HuH-7.5 (cell line): ENCODE measurements at regions not wholly inside any gene's neighbourhood (a gene's known extent, or its start where the extent isn't known, plus 50 kb on each side); places are given as distances from the start of the nearest gene placed in this dataset.
"Not testable (repeated sequence)": the region's sequence is repeated elsewhere in the genome, so short reads cannot be mapped to it uniquely, and the experiment has no call there.

Source experiments
- DNase-seq: peaks from one replicate; pipeline ENCODE4 v3.0.0; 2011; ENCODE audit warnings: low spot score

DNA sequence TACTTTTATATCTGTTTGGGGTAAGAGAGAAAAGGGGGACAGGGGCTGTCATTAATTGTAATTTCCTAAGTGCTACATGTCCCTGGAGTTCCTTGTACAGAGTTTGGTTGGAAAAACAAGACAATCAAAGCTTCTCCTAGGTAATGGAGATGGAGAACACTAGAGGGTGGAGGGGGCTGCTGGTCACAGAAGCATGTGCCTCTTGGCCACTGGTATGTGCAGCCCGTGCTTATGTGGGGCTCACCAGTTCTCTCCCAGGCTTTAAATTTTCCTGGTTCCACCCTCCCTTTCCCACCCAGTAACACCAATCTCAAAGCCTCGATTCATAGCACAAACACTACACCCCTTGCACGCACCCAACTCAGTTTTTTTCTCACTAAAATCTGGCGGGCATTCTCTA is 165.6 kb downstream of the SAMD5 start:
- no peak for DNase-seq

- no peak for DNase-seq
Measured at GRCh38 chr6:147674794-147675193, 166.3 kb downstream of the SAMD5 start.

- no peak for DNase-seq
Measured at GRCh38 chr6:147675281-147675680, 166.8 kb downstream of the SAMD5 start.

GRCh38 chr6:147676495-147677199 is 168.2 kb downstream of the SAMD5 start:
- DNase-seq: no peak

DNA sequence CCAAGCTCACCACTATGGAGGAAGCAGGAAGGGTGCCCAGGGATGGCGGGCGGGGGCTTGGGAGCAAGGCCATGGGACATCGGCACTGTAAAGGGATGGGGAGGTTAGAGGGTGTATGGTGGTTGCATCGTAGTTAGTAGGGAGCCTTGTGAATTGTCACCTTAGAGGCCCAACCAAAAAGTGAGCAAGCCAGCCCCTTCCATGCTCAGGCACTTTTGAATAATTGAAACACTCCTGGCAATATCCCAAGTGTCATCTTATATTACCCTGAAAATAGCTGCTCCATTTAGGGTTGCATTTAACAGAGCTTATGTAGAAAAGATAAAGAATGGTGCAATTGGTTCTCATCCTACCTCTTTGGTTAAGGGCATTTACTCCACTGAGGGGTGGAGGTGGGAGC is 169.2 kb downstream of the SAMD5 start:
- no peak for DNase-seq

- DNase-seq: no peak
Measured at GRCh38 chr6:147678253-147678652, 169.8 kb downstream of the SAMD5 start.

- no peak for DNase-seq
Measured at GRCh38 chr6:147684906-147685305, 176.4 kb downstream of the SAMD5 start.

GRCh38 chr6:147689398-147689797 is 180.9 kb downstream of the SAMD5 start:
- no peak for DNase-seq

GRCh38 chr6:147691446-147691845 is 183.0 kb downstream of the SAMD5 start:
- no peak for DNase-seq

- no peak for DNase-seq
Measured at GRCh38 chr6:147693181-147693580, 184.7 kb downstream of the SAMD5 start.

DNA sequence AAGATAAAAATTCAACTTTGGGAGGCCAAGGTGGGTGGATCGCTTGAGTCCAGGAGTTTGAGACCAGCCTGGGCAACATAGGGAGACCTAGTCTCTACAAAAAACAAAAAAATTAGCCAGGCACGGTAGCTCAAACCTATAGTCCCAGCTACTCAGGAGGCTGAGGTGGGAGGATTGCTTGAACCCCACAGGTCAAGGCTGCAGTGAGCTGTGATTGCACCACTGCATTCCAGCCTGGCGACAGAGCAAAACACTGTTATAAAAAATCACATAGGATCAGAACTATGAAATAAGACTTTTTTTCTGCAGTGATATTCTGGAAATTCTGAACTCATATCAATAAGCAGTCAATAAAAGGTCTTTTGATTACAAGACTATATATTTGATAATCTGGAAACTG is 186.1 kb downstream of the SAMD5 start:
- not testable (repeated sequence) for DNase-seq

- DNase-seq: no peak
Measured at GRCh38 chr6:147695819-147696218, 187.3 kb downstream of the SAMD5 start.

- DNase-seq: no peak
Measured at GRCh38 chr6:147699140-147699539, 190.7 kb downstream of the SAMD5 start.

DNA sequence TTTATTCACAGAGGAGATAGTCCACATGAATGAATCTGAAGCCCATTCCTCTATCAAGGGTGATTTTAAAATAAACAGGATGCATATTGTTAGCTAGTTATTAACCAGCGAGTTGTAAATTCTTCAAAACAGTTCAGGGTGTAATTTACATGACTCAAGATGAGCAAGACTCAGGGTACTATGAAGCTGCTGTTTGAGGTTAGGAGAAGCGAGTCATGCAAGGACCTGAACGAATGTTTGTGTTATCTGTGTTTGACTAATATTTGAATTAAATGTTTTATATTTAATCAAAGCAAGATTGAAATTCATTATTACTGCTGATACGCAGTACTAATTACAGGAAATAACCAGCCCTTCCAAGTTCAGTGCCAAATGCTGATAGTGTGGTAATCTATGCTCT is 191.1 kb downstream of the SAMD5 start:
- DNase-seq: no peak

- no peak for DNase-seq
Measured at GRCh38 chr6:147700436-147701209, 192.1 kb downstream of the SAMD5 start.

DNA sequence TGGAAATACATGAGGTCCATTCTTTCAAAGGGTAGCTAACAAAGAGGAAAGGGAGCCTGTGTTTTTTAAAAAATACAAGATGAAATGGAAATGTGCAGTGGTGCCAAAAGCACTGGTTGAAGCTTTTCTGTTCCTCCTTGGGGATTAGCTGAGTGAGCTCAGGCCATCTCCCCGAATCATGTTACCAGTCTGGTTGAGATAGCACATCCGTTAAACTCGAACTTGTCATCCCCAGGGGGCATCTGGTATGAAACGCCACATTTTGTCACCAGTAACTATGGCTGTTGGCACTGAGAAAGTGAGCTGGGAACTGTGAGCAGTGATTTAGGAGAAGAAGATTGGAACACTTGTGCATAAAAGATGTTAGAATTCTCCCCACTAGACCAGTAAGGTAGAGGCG is 196.2 kb downstream of the SAMD5 start:
- no peak for DNase-seq

DNA sequence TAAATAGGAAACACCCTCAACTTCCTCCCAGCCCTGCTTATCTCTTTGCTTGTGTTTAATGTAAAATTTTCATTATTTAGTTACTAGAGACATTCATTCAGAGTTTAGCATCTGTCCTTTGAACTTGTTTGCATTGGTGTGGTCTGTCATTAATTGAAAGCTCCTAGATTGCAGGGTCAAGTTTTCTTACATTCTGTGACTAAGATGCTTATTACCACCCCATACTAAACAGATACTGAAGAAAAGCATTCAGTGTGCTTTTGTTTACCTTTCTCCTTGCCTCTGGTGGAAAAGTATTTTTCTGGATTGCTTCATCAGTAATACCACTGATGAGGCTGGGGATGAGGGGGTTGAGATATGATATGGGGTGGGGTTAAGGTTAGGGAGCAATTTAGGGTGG is 199.0 kb downstream of the SAMD5 start:
- no peak for DNase-seq

- no peak for DNase-seq
Measured at GRCh38 chr6:147708170-147708569, 199.7 kb downstream of the SAMD5 start.

DNA sequence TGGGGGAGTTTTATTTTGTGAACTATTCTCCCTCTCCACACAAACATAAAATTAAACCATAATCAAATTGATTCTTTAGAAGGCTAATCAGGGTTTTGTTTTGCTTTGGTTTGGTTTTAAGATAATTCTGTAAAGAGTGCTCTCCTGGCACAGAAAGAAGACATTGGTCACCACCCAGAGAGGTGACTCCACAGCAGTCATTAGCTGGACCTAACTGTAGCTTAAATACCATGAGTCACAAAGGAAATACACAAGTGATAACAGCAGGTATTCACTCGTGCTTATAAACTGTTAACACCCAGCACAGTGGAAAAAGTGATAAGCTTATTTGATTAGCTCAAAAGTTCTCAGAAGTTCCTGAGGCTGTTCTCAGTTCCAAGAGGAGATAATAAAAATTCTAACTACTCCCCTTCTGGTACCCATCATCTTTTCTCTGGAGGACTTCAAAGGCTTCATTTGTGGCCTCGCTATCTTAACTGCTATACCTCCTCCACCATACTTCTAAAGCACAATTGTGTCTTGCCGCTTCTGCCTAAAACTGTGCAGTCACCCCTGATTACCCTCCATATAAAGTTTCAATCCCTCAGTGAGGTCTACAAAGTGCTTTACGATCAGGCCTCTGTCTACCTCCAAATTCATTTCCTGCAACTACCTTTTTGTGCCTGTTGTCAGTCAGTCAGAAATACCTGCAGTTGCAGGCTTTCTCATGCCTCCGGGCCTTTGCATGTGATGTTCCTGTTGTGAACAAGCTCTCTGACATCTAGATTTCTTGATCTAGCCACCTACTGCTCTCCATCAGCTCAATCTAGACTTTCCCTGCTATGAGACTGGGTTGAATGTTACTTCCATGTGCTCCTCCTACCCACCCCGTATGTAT is 201.1 kb downstream of the SAMD5 start:
- no peak for DNase-seq

- DNase-seq: no peak
Measured at GRCh38 chr6:147710890-147711289, 202.4 kb downstream of the SAMD5 start.

GRCh38 chr6:147711476-147711875 is 203.0 kb downstream of the SAMD5 start:
- no peak for DNase-seq

- no peak for DNase-seq
Measured at GRCh38 chr6:147712841-147713240, 204.4 kb downstream of the SAMD5 start.

- DNase-seq: no peak
Measured at GRCh38 chr6:147715035-147715434, 206.5 kb downstream of the SAMD5 start.
